ENCODE measurements at regions not wholly inside any gene's neighbourhood (a gene's known extent, or its start where the extent isn't known, plus 50 kb on each side); places are given as distances from the start of the nearest gene placed in this dataset.

- DNase-seq (ENCODE audit: low spot score), result no peak
These were observed 119.1 kb downstream of the IRF8 start for GRCh38 chr16:86018071-86018470.

GRCh38 chr16:86018487-86018886 is 119.5 kb downstream of the IRF8 start:
- no peak for DNase-seq (ENCODE audit: low spot score)

- no peak for DNase-seq (ENCODE audit: low spot score)
These were observed 120.0 kb downstream of the IRF8 start for GRCh38 chr16:86018941-86019340.

- DNase-seq (ENCODE audit: low spot score), result no peak
These were observed 120.6 kb downstream of the IRF8 start for GRCh38 chr16:86019446-86020047.

- DNase-seq (ENCODE audit: low spot score), result no peak
These were observed 122.0 kb downstream of the IRF8 start for GRCh38 chr16:86020971-86021370.

- no peak for DNase-seq (ENCODE audit: low spot score)
These were observed 123.5 kb downstream of the IRF8 start for GRCh38 chr16:86022381-86022960.

- no peak for DNase-seq (ENCODE audit: low spot score)
These were observed 125.2 kb downstream of the IRF8 start for GRCh38 chr16:86024210-86024609.

- DNase-seq (ENCODE audit: low spot score), result no peak
These were observed 126.7 kb downstream of the IRF8 start for GRCh38 chr16:86025706-86026105.

GRCh38 chr16:86026171-86026910 is 127.4 kb downstream of the IRF8 start:
- DNase-seq (ENCODE audit: low spot score), result no peak

GRCh38 chr16:86026916-86027315 is 128.0 kb downstream of the IRF8 start:
- DNase-seq (ENCODE audit: low spot score), result no peak

GRCh38 chr16:86027373-86028126 is 128.6 kb downstream of the IRF8 start:
- no peak for DNase-seq (ENCODE audit: low spot score)

GRCh38 chr16:86029131-86029741 is 130.3 kb downstream of the IRF8 start:
- no peak for DNase-seq (ENCODE audit: low spot score)

GRCh38 chr16:86030116-86030515 is 131.2 kb downstream of the IRF8 start:
- DNase-seq (ENCODE audit: low spot score), result no peak

GRCh38 chr16:86031141-86031678 is 132.2 kb downstream of the IRF8 start:
- DNase-seq (ENCODE audit: low spot score), result no peak

GRCh38 chr16:86033016-86033474 is 134.1 kb downstream of the IRF8 start:
- DNase-seq (ENCODE audit: low spot score), result no peak

- DNase-seq (ENCODE audit: low spot score), result no peak
These were observed 135.0 kb downstream of the IRF8 start for GRCh38 chr16:86033971-86034370.

- no peak for DNase-seq (ENCODE audit: low spot score)
These were observed 135.5 kb downstream of the IRF8 start for GRCh38 chr16:86034421-86034919.

- no peak for DNase-seq (ENCODE audit: low spot score)
These were observed 136.9 kb downstream of the IRF8 start for GRCh38 chr16:86035906-86036305.

GRCh38 chr16:86037999-86038925 is 139.3 kb downstream of the IRF8 start:
- no peak for DNase-seq (ENCODE audit: low spot score)

GRCh38 chr16:86038926-86039310 is 140.0 kb downstream of the IRF8 start:
- DNase-seq (ENCODE audit: low spot score), result no peak
